B cell (primary cell): ENCODE measurements at regions not wholly inside any gene's neighbourhood (a gene's known extent, or its start where the extent isn't known, plus 50 kb on each side); places are given as distances from the start of the nearest gene placed in this dataset.

Experiments used
- CTCF ChIP-seq: fragments of 200-600 bp; IDR thresholded peaks from one replicate; pipeline ENCODE4 v1.8.0; 2022; ENCODE audit warnings: antibody characterized with exemption, mild to moderate bottlenecking
- EZH2 ChIP-seq: IDR thresholded peaks from 2 replicates; pipeline ENCODE4 v1.6.1; 2012; ENCODE audit warnings: borderline replicate concordance, low read depth, mild to moderate bottlenecking, moderate library complexity, low read length; ENCODE audit not compliant: insufficient read depth, poor library complexity, severe bottlenecking

GRCh38 chr11:23746896-23747295 is 750.0 kb upstream of the LUZP2 start:
- TF ChIP-seq CTCF (no peak), EZH2 (no peak)
